PC-9 (cell line): ENCODE measurements at regions not wholly inside any gene's neighbourhood (a gene's known extent, or its start where the extent isn't known, plus 50 kb on each side); places are given as distances from the start of the nearest gene placed in this dataset.

Experiments
- CTCF ChIP-seq: fragments of 200-600 bp; sonication (generic); conservative IDR thresholded peaks from 2 replicates; pipeline ENCODE4 v1.6.1; 2017; ENCODE audit warnings: mixed run types, antibody characterized with exemption, mild to moderate bottlenecking, moderate library complexity
- EZH2 ChIP-seq: fragments of 200-600 bp; sonication (generic); IDR thresholded peaks from 2 replicates; pipeline ENCODE4 v1.8.0; 2017; ENCODE audit warnings: antibody characterized with exemption, low read depth

DNA sequence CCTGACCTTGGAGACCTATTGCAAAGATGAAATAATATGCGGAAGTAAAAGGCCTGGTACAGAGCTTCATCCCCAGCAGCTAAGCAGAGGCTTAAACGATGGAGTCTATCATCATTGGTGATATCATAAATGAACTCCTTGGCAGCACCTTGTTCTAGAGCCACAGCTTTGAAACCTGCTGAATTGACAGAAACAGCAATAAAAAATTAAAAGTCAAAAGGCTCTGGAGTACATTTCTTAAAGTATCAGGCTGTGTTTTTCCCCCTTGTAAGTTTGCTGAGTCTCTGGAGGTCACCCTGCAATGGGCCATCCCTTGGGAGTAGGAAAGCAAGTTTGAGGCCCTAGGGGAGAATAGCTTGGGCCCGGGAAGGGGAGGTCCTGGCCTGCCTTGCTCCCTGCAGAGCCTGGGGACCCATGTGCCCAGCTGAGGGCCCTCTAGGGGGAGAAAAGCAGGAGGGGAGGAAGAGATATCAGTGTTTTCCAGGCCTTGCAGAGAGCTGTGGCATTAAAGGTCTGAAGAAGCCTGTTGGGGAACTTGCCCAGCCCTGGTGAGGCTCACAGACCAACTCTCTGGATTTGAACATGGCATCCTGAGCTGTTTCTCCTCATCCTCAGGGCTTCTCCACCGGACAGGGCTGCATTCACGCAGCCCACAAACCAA, 416.1 kb downstream of the ZNF536 start:
- TF ChIP-seq CTCF (no peak), EZH2 (no peak)
